ENCODE measurements at regions not wholly inside any gene's neighbourhood (a gene's known extent, or its start where the extent isn't known, plus 50 kb on each side); places are given as distances from the start of the nearest gene placed in this dataset.
"Not testable (repeated sequence)": the region's sequence is repeated elsewhere in the genome, so short reads cannot be mapped to it uniquely, and the experiment has no call there.

- DNase-seq, result peak; percentile 63
Observed at GRCh38 chr2:225894236-225894980, 494.9 kb downstream of the NYAP2 start.

- DNase-seq, result no peak
Observed at GRCh38 chr2:225893151-225893550, 493.6 kb downstream of the NYAP2 start.

GRCh38 chr2:225891771-225892170 is 492.3 kb downstream of the NYAP2 start:
- DNase-seq, result no peak

- no peak for DNase-seq
Observed at GRCh38 chr2:225891013-225891412, 491.5 kb downstream of the NYAP2 start.

- DNase-seq, result peak; percentile 94
Observed at GRCh38 chr2:225889452-225889851, 489.9 kb downstream of the NYAP2 start.

- DNase-seq, result no peak
Observed at GRCh38 chr2:225867071-225867470, 467.6 kb downstream of the NYAP2 start.

GRCh38 chr2:225865468-225865867 is 466.0 kb downstream of the NYAP2 start:
- DNase-seq, result no peak

- DNase-seq, result no peak
Observed at GRCh38 chr2:225864394-225864793, 464.9 kb downstream of the NYAP2 start.

- DNase-seq, result peak; percentile 20
Observed at GRCh38 chr2:225842939-225843338, 443.4 kb downstream of the NYAP2 start.

GRCh38 chr2:225841314-225841713 is 441.8 kb downstream of the NYAP2 start:
- DNase-seq, result no peak

- DNase-seq, result no peak
Observed at GRCh38 chr2:225837328-225837727, 437.8 kb downstream of the NYAP2 start.

- no peak for DNase-seq
Observed at GRCh38 chr2:225824748-225825449, 425.4 kb downstream of the NYAP2 start.

GRCh38 chr2:225821351-225821750 is 421.8 kb downstream of the NYAP2 start:
- no peak for DNase-seq

GRCh38 chr2:225820826-225821225 is 421.3 kb downstream of the NYAP2 start:
- no peak for DNase-seq

- DNase-seq, result no peak
Observed at GRCh38 chr2:225814554-225814953, 415.0 kb downstream of the NYAP2 start.

- peak; percentile 18 for DNase-seq
Observed at GRCh38 chr2:225806105-225806504, 406.6 kb downstream of the NYAP2 start.

- DNase-seq, result not testable (repeated sequence)
Observed at GRCh38 chr2:225802076-225802475, 402.6 kb downstream of the NYAP2 start.

GRCh38 chr2:225797394-225797793 is 397.9 kb downstream of the NYAP2 start:
- no peak for DNase-seq

GRCh38 chr2:225794652-225795400 is 395.3 kb downstream of the NYAP2 start:
- no peak for DNase-seq

- no peak for DNase-seq
Observed at GRCh38 chr2:225793736-225794550, 394.4 kb downstream of the NYAP2 start.

GRCh38 chr2:225788571-225789094 is 389.1 kb downstream of the NYAP2 start:
- DNase-seq, result peak; percentile 50

GRCh38 chr2:225787497-225787896 is 388.0 kb downstream of the NYAP2 start:
- no peak for DNase-seq

- DNase-seq, result no peak
Observed at GRCh38 chr2:225781991-225782390, 382.5 kb downstream of the NYAP2 start.

All from fibroblast of upper back skin (primary cell).